ENCODE measurements at regions not wholly inside any gene's neighbourhood (a gene's known extent, or its start where the extent isn't known, plus 50 kb on each side); places are given as distances from the start of the nearest gene placed in this dataset.

DNA sequence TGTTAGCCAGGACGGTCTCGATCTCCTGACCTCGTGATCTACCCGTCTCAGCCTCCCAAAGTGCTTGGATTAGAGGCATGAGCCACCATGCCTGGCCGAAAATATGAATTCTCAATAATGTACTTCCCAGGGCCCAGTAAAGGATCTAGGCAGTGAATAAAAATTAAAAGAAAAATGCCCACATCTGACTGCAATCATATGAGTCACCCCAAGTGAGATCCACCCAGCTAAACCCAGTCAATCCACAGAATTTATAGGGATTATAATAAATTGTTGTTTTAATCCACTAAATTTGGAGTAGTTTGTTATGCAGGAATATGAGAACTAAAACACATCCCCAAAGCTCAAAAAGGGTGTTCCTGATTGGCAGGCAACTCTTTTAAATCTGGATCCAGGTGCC is 93.5 kb upstream of the STK39 start:
- no peak for DNase-seq

DNA sequence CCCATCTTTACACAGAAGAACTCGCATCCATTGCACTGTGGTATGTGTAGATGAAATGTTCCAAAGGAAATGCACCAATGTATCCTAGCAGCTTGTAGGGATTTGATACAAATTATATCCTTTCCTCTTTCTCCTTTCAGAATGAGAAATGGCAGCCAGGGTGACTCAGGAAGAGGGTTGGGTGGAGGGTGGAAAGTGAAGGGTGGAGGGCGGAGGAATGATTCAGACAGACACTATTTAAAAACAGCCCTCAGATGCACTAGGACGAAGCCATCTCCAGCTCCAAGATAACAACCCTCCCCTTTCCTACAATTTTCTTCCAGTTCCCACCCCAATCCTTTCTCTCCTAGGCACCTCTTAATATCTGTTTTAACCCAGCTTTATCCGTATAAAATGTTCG is 96.2 kb upstream of the STK39 start:
- no peak for DNase-seq

- no peak for DNase-seq
Measured at GRCh38 chr2:168344706-168345105, 97.3 kb upstream of the STK39 start.

- peak; percentile 22 for DNase-seq
Measured at GRCh38 chr2:168345601-168346000, 98.2 kb upstream of the STK39 start.

DNA sequence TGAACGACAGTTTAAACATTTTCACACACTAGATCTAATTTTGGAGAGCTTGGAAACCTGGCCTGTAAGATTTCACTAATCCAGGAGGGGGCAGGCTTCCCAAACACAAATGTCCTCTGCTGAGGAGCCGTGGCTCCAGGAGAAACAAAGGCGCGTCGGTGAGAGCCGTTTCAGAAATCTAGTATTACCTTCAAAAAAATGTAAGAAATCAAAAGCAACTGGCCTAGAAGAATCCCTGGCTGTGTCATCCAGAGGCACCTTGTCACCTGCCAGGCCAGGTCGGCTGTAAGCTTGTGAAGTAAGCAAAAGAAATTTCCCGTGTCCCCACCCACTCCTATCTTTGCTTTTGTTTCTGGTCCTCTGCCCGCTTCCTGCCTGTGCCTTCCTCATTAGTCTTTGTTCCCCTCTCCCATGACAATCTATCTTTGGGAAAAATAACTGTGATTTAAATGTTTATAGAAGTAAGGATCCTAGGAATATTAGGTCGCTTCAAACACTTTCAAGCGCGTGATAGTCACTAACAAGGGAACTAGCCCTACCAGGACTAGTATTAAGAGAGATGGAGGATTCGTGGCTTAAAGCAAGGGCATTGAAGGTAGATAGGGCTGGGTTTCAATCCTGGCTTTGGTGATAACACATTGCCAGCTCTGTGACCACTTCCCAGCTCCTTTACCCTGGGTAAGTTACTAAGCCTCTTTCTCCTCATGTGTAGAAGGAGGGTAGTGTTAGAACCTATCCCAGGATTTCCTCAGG is 99.5 kb upstream of the STK39 start:
- DNase-seq = peak; percentile 70

DNA sequence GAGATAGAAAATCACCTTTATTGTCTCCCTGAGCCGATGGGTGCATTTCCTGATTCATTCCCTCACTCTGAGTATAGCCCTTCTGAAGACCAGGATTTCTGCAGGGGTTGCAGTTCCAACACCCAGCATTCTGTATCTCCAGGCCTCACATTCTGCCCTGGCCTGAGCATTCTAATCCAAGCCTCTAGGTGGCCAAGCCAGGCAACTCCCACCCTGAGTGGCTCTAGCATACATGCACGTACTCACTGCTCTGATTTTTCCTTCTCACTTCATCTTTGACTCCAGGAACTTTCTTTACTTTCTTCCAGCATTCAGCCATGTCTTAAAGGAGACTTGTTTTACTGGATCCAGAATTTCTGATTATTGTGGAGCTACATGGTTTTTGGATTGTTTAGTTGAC is 100.7 kb upstream of the STK39 start:
- peak; percentile 68 for DNase-seq

- peak; percentile 9 for DNase-seq
Measured at GRCh38 chr2:168350380-168350779, 103.0 kb upstream of the STK39 start.

DNA sequence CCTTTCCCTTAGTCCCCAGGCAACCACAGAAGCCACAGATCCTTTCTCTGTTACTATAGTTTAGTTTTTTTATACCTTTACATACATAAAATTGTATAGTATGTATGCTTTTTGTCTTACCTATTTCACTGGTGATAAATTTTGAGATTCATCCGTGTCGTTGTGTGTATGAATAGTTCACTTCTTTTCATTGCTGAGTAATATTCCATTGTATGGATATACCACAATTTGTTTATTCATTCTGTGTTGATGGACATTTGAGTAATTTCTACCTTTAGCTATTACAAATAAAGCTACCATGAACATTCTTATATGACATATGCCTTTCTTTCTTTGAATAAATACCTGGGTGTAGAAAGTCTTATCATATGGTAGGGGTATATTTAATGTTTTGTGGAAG is 102.8 kb upstream of the CERS6 start:
- DNase-seq = no peak

- DNase-seq = peak; percentile 47
Measured at GRCh38 chr2:168354499-168354898, 101.6 kb upstream of the CERS6 start.

- DNase-seq = peak; percentile 78
Measured at GRCh38 chr2:168355121-168355520, 101.0 kb upstream of the CERS6 start.

DNA sequence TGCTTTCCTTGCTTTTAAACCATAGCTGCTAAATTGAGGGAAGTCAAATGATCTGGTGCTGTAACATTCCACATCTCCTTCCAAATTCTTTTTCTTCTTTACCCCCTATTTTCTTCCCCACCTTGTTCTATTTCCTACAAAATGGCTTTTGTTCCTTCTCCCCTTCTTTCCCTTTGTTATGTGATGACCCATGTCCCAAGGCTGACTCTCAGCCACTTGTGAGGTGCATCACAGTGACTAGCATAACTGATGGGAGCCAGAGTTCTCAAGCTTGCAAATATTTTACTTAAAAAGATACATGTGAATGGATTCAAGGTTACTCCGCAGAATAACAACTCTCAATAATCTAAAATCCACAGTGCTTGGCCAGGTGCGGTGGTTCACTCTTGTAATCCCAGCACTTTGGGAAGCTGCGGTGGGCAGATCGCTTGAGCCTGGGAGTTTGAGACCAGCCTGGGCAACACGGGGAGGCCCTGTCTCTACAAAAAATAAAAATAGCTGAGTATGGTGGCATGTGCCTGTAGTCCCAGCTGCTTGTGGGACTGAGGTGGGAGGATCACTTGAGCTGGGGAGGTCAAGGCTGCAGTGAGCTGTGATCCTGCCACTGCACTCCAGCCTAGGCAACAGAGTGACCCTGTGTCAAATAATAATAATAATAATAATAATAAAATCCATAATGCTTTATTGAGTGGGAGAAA is 100.1 kb upstream of the CERS6 start:
- DNase-seq = no peak

DNA sequence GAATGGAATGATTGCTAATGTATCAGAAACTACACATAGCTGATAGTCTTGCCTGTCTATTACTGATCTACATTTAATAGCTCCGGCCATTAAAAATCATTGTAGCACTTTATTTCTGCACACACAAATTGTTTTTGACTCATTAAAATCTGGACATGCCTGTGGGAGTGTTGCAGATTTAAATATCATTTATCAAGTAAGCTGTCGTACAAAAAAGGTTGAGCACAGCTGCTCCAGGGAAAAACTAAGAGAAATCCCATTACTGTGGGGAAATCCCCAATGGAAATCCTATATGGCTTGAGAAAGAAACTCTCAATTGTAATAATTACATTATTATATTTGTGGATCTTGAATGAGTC is 99.6 kb upstream of the CERS6 start:
- no peak for DNase-seq

GRCh38 chr2:168357797-168358472 is 98.1 kb upstream of the CERS6 start:
- no peak for DNase-seq

DNA sequence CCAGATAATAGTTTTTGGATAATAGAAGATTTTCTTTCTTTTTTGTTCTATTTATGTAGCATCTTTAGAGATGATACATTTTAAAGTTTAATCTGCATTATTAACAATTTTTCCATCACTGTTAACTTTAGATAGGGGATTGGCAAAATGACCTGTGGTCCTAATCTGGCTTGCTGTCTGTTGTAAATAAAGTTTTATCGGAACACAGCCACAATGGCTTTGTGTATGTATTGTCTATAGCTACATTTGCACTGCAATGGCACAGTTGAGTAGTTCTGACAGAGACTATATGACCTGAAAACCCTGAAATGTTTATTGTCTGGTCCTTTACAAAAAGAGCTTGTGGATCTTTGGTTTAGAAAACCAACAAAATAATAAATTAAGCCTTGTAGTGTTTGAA is 97.0 kb upstream of the CERS6 start:
- no peak for DNase-seq

DNA sequence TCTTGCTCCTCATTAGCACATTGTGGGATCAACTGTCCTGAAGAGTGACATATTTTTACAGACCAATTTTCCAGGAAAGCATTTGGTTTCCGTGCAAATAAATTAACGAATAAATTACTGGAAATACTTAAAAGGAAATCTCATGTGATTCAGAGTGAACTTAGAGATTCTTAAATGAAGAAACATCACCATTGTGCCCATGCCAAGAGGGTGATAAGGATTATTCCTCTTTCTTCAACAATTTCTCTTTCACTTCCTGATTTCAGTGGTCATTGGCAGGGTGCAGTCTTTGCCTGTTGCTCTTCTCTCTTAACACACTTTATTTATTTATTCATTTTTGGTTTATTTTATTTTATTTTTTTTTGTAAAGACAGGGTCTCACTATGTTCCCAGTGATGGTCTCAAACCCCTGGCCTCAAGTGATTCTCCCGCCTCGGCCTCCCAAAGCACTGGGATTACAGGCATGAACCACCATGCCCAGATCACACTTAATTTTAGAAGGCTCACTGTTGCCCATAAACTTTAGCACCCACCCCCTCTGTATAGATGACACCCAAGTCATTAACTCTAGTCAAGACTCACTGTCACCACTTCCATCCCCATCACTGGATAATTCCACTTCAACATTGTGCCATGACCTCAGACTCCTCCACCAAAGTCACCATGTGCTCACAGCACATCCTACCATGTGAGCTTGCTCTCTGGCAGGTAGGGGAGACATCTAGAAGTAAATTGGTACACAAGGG is 92.6 kb upstream of the CERS6 start:
- no peak for DNase-seq

DNA sequence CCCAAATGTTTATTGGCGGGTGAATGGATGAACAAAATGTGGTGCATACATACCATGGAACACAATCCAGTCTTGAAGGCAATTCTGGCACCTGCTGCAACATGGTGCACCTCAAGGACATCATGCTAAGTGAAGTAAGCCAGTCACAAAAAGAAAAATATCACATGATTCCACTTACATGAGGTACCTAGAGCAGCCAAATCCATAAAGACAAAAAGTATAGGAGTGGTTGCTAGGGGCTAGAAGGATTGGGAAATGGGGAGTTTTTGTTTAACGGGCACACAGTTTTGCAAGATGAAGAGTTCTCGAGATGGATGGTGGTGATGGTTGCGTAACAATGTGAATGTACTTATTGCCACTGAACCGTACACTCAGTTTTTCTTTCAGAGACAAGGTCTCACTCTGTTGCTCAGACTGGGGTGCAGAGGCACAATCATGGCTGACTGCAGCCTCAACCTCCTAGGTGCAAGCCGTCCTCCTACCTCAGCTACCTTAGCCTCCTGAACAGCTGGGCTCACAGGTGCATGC is 90.9 kb upstream of the CERS6 start:
- no peak for DNase-seq

- peak; percentile 90 for DNase-seq
Measured at GRCh38 chr2:168369031-168369430, 87.0 kb upstream of the CERS6 start.

GRCh38 chr2:168371273-168372019 is 84.6 kb upstream of the CERS6 start:
- DNase-seq = no peak

GRCh38 chr2:168373468-168373867 is 82.6 kb upstream of the CERS6 start:
- DNase-seq = no peak

- DNase-seq = no peak
Measured at GRCh38 chr2:168375195-168375798, 80.8 kb upstream of the CERS6 start.

DNA sequence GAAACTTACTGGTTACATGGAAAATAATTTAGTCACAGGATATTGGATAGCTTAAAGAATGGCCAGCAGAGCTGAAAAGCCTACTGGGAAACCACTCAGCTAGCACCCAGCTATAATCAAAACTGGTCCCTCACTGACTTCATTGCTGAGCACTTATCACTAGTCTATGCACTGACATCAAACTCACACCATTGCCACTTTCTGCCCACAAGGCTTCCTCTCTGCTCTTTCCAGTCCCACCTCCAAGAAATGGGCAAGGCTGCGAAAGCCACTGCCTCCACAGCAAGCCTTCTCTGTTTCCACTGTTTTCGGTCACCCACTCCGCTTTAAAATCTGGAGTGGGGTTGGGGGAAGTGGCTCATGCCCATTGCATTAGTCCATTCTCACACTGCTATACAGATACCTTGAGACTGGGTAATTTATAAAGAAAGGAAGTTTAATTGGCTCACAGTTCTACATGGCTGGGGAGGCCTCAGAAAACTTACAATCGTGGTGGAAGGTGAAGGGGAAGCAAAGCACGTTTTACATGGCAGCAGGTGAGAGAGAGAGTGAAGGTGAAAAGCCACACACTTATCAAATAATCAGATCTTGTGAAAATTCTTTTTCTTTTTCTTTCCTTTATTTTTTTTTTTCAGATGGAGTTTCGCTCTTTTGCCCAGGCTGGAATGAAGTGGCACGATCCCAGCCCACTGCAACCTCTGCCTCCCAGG is 77.0 kb upstream of the CERS6 start:
- no peak for DNase-seq
